Osteoblast (primary cell): ENCODE measurements at regions not wholly inside any gene's neighbourhood (a gene's known extent, or its start where the extent isn't known, plus 50 kb on each side); places are given as distances from the start of the nearest gene placed in this dataset. TPM values are rescaled to one million over a fixed set of nuclear protein-coding genes. Genes with fewer than 3 reads are reported as not detected.

Source experiments
- DNase-seq: peaks from one replicate; pipeline ENCODE4 v3.0.0; 2011; ENCODE audit warnings: low spot score, mixed read lengths; ENCODE audit not compliant: insufficient read length; ENCODE audit errors: missing footprints
- H2AFZ ChIP-seq: 2 replicates; pipeline ENCODE4 v1.6.0; 2011; ENCODE audit warnings: mild to moderate bottlenecking, low read length
- H3K27ac ChIP-seq: 2 replicates; pipeline ENCODE4 v1.5.1; 2011; ENCODE audit warnings: mild to moderate bottlenecking, low read depth, low read length, moderate library complexity
- H3K27me3 ChIP-seq: 2 replicates; pipeline ENCODE4 v1.6.0; 2012; ENCODE audit warnings: mild to moderate bottlenecking, control low read depth, inconsistent platforms, low read length, moderate library complexity; ENCODE audit not compliant: insufficient read depth
- H3K36me3 ChIP-seq: 2 replicates; pipeline ENCODE4 v1.5.1; 2011; ENCODE audit warnings: mild to moderate bottlenecking, low read length, control low read depth, moderate library complexity; ENCODE audit not compliant: insufficient read depth
- H3K4me1 ChIP-seq: 2 replicates; pipeline ENCODE4 v1.5.1; 2011; ENCODE audit warnings: mild to moderate bottlenecking, low read length, control low read depth, moderate library complexity; ENCODE audit not compliant: insufficient read depth
- H3K4me2 ChIP-seq: 2 replicates; pipeline ENCODE4 v1.6.0; 2011; ENCODE audit warnings: mild to moderate bottlenecking, low read length; ENCODE audit not compliant: insufficient read depth
- H3K4me3 ChIP-seq: fragments of 200-600 bp; sonication (generic); 3 replicates; pipeline ENCODE4 v1.5.1; 2012; ENCODE audit warnings: mild to moderate bottlenecking, low read length, inconsistent platforms; ENCODE audit not compliant: insufficient read depth
- H3K79me2 ChIP-seq: 2 replicates; pipeline ENCODE4 v1.6.0; 2012; ENCODE audit warnings: mild to moderate bottlenecking, low read length, control low read depth, inconsistent platforms; ENCODE audit not compliant: insufficient read depth
- H3K9me3 ChIP-seq: 2 replicates; pipeline ENCODE4 v1.5.1; 2011; ENCODE audit warnings: low read depth, low read length, control low read depth
- H4K20me1 ChIP-seq: 2 replicates; pipeline ENCODE4 v1.6.0; 2012; ENCODE audit warnings: mild to moderate bottlenecking, low read length, control low read depth; ENCODE audit not compliant: insufficient read depth
- CTCF ChIP-seq: IDR thresholded peaks from 2 replicates; pipeline ENCODE4 v1.5.1; 2011; ENCODE audit warnings: mild to moderate bottlenecking, low read depth, low read length, moderate library complexity; ENCODE audit errors: extremely low read depth
- small RNA-seq: library from RNA; depleted of rRNA; stranded (forward); fragments of <200 nt; gene quantifications from one replicate; pipeline ENCODE3, GENCODE V24; 2012

DNA sequence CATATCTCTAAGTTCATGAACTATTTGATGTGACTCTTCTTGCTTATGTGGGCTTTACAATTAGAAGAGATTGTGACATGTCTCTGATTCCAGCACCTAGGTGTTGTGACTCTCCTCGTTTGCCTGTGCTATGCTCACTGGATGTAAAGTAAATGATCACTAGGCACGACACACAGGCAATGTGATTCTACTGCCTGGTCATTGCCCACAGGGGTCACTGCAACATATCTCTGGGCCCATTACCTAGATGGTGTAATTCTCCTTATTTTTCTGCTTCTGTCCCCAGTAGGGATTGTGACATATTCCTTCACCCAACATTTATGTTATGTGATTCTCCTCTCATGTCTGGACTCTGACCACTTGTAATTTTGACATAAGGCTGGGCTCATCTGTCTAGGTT, 65.8 kb upstream of the ZNF91 start:
- H3K27me3 ChIP-seq = no peaks in the 10 kb centered on the region
- H3K4me2 ChIP-seq = no peak overlapping the region
- no peak overlapping the region for H3K27ac ChIP-seq
- H2AFZ ChIP-seq = no peak overlapping the region
- H3K9me3 ChIP-seq = no peaks in the 10 kb centered on the region
- H3K4me3 ChIP-seq = no peak overlapping the region
- H3K36me3 ChIP-seq = no peaks in the 10 kb centered on the region
- no peak for DNase-seq
- no peaks in the 10 kb centered on the region for H3K4me1 ChIP-seq
- TF ChIP-seq CTCF = no peak
- no peaks in the 10 kb centered on the region for H4K20me1 ChIP-seq
- H3K79me2 ChIP-seq = no peaks in the 10 kb centered on the region

DNA sequence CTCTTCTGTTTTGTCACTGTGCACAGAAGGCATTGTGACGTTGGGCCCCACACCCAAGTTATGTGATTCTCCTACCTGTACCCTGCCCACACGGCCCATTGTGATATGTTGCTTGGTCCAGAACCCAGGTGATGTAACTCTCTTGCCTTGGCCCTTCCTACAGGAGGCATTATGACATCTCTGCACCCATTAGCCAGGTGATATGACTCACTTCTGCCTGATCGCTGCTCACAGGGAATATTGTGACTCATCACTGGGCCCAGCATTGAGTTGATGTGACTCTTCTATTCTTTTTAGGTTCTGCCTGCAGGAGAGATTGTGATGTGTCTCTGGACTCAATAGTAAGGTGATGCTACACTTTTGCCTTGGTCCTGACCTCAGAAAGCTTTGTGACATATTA, 65.4 kb upstream of the ZNF91 start:
- H3K9me3 ChIP-seq = no peaks in the 10 kb centered on the region
- no peaks in the 10 kb centered on the region for H3K4me1 ChIP-seq
- DNase-seq = no peak
- no peak overlapping the region for H3K4me3 ChIP-seq
- TF ChIP-seq CTCF = no peak
- no peaks in the 10 kb centered on the region for H3K36me3 ChIP-seq
- no peaks in the 10 kb centered on the region for H3K79me2 ChIP-seq
- no peaks in the 10 kb centered on the region for H3K27me3 ChIP-seq
- no peak overlapping the region for H2AFZ ChIP-seq
- no peak overlapping the region for H3K27ac ChIP-seq
- no peak overlapping the region for H3K4me2 ChIP-seq
- H4K20me1 ChIP-seq = no peaks in the 10 kb centered on the region

Small RNA genes lying in the stretch of these regions (small RNA-seq; reads per million reads assigned to genes)
- gene RPS27P29 = not detected
